Ishikawa (cell line): ENCODE measurements at regions not wholly inside any gene's neighbourhood (a gene's known extent, or its start where the extent isn't known, plus 50 kb on each side); places are given as distances from the start of the nearest gene placed in this dataset.

ENCODE experiments used
- CEBPB ChIP-seq: IDR thresholded peaks from 2 replicates; pipeline ENCODE4 v1.6.1; 2012
- CREB1 ChIP-seq: IDR thresholded peaks from 2 replicates; pipeline ENCODE4 v1.6.1; 2012; ENCODE audit warnings: low read depth
- EGR1 ChIP-seq: IDR thresholded peaks from 2 replicates; pipeline ENCODE4 v1.6.1; 2012
- EP300 ChIP-seq: IDR thresholded peaks from 2 replicates; pipeline ENCODE4 v1.6.1; 2012; ENCODE audit warnings: borderline replicate concordance
- FOXM1 ChIP-seq: IDR thresholded peaks from 2 replicates; pipeline ENCODE4 v1.6.1; 2012; ENCODE audit warnings: low read depth, borderline replicate concordance
- NFIC ChIP-seq: IDR thresholded peaks from 2 replicates; pipeline ENCODE4 v1.6.1; 2012
- RAD21 ChIP-seq: IDR thresholded peaks from 2 replicates; pipeline ENCODE4 v1.6.1; 2012; ENCODE audit warnings: low read depth
- TAF1 ChIP-seq: IDR thresholded peaks from 2 replicates; pipeline ENCODE4 v1.6.1; 2012; ENCODE audit warnings: low read depth, mild to moderate bottlenecking
- TCF12 ChIP-seq: IDR thresholded peaks from 2 replicates; pipeline ENCODE4 v1.6.1; 2012; ENCODE audit warnings: low read depth
- TEAD4 ChIP-seq: IDR thresholded peaks from 2 replicates; pipeline ENCODE4 v1.6.1; 2012
- YY1 ChIP-seq: IDR thresholded peaks from 2 replicates; pipeline ENCODE4 v1.6.1; 2012; ENCODE audit warnings: low read depth
- ZBTB7A ChIP-seq: IDR thresholded peaks from 2 replicates; pipeline ENCODE4 v1.6.1; 2012; ENCODE audit warnings: low read depth
- TF ChIP-seq, protein P1 (sequence below): IDR thresholded peaks from 2 replicates; pipeline ENCODE4 v1.6.1; 2012; ENCODE audit warnings: low read depth, mild to moderate bottlenecking
- TF ChIP-seq, protein P2 (sequence below): IDR thresholded peaks from 2 replicates; pipeline ENCODE4 v1.6.1; 2012
- TF ChIP-seq, protein P3 (sequence below): IDR thresholded peaks from 2 replicates; pipeline ENCODE4 v1.6.1; 2012

DNA sequence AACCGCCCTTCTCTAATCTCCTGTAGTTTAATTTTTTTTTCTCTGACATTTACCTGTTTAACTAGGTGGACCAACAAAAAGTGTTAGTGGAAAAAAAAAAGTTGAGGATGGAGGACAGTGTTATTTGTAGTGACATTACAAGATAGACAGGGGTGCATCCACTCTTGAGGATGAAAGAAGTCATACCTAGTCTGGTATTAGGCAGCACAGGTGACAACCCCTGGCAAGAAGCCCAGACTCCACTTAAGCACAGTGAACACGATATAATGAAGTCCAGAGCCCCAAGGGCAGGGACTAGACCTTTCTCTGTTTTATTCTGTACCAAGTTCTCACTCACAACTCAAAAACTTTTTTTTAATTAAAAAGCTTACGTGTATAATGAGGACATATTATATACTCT lies 268.4 kb downstream of the GPR37 start:
- TF ChIP-seq TEAD4 (no peak), TAF1 (no peak), RAD21 (no peak), CEBPB (no peak), EP300 (no peak), ZBTB7A (no peak), TCF12 (no peak), EGR1 (no peak), NFIC (no peak), CREB1 (no peak), YY1 (no peak), FOXM1 (no peak)
- TF ChIP-seq, protein P1, sequence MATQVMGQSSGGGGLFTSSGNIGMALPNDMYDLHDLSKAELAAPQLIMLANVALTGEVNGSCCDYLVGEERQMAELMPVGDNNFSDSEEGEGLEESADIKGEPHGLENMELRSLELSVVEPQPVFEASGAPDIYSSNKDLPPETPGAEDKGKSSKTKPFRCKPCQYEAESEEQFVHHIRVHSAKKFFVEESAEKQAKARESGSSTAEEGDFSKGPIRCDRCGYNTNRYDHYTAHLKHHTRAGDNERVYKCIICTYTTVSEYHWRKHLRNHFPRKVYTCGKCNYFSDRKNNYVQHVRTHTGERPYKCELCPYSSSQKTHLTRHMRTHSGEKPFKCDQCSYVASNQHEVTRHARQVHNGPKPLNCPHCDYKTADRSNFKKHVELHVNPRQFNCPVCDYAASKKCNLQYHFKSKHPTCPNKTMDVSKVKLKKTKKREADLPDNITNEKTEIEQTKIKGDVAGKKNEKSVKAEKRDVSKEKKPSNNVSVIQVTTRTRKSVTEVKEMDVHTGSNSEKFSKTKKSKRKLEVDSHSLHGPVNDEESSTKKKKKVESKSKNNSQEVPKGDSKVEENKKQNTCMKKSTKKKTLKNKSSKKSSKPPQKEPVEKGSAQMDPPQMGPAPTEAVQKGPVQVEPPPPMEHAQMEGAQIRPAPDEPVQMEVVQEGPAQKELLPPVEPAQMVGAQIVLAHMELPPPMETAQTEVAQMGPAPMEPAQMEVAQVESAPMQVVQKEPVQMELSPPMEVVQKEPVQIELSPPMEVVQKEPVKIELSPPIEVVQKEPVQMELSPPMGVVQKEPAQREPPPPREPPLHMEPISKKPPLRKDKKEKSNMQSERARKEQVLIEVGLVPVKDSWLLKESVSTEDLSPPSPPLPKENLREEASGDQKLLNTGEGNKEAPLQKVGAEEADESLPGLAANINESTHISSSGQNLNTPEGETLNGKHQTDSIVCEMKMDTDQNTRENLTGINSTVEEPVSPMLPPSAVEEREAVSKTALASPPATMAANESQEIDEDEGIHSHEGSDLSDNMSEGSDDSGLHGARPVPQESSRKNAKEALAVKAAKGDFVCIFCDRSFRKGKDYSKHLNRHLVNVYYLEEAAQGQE = no peak
- TF ChIP-seq, protein P2, sequence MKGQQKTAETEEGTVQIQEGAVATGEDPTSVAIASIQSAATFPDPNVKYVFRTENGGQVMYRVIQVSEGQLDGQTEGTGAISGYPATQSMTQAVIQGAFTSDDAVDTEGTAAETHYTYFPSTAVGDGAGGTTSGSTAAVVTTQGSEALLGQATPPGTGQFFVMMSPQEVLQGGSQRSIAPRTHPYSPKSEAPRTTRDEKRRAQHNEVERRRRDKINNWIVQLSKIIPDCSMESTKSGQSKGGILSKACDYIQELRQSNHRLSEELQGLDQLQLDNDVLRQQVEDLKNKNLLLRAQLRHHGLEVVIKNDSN = no peak
- TF ChIP-seq, protein P3, sequence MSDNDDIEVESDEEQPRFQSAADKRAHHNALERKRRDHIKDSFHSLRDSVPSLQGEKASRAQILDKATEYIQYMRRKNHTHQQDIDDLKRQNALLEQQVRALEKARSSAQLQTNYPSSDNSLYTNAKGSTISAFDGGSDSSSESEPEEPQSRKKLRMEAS = no peak

DNA sequence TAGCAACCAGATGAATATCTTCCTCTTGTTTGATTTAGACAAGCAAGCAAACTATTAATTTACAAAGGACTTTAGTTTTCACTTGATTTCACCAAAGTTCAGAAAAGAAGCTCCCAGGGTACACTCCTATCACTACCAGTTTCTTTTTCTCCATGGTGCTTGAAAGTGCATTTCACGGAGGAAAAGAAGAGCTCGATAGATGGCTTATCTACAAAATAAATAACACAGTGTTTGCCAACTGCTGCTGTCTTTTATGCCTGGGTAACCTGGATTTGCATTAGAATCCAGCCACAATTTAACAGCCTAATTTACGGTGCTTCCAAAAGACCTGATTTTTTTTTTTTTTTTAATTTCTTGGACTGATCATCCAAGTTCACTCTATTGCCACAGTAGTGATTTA lies 275.7 kb downstream of the GPR37 start:
- TF ChIP-seq FOXM1 = no peak
- TF ChIP-seq ZBTB7A = no peak
- TF ChIP-seq, protein P1 = no peak
- no peak for TF ChIP-seq EGR1
- no peak for TF ChIP-seq CREB1
- no peak for TF ChIP-seq NFIC
- no peak for TF ChIP-seq EP300
- TF ChIP-seq TEAD4 = no peak

DNA sequence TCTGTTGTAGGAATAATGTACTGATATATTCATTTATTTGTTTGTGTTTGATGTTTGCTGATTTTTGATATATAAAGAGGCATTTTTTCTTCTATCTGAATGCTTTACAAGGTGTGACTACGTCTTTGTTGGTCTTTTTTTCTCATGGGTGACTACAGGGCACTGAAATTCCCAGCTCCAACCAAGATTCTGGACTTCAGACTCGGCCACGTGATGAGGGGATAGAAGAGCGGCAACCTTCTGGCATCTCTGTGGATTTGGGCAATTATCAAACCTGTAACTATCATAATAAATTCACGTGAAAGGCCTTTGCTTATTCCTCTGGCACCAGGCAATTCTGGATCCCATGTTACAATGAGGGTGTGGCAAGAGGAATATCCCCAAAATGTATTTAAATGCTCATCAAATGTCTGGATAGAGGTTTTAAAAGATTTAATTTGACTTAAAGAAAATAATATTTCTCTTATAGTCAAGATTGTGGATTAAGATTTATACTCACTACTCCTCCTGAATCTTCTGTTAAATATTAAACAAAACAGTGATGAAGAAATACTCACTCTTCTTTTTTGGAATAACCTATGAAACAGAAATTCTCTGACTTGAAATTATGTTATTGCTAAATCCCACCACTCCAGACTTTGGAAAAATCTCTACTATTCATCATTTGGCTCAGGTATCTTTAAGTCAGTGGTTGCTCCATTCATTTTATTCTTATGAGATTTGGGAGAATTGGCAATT lies 276.3 kb downstream of the GPR37 start:
- TF ChIP-seq CREB1 = no peak
- no peak for TF ChIP-seq EP300
- no peak for TF ChIP-seq YY1
- no peak for TF ChIP-seq EGR1
- TF ChIP-seq RAD21 = no peak
- no peak for TF ChIP-seq FOXM1
- no peak for TF ChIP-seq CEBPB
- TF ChIP-seq TAF1 = no peak
- TF ChIP-seq NFIC = no peak
- TF ChIP-seq, protein P3 = no peak
- TF ChIP-seq, protein P2 = no peak
- TF ChIP-seq TEAD4 = no peak
- no peak for TF ChIP-seq ZBTB7A

DNA sequence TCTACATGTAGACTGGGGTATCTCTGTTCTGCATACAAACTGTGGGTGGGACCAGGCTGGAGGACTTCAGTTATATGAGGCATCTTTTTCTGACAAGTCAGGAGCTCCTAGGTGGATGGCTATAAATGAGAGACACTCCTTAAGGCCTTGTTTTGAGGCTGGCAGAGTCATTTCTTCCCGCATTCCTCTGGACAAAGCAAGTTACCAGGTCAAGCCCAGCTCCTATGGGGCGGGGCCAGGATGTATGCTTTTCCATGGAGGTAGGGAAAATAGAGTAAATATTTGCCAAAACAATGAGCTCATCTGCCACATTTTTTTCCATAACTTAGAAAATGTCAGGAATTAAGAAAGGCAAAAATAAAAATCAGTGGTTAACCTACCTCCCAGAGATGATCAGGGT lies 283.4 kb downstream of the GPR37 start:
- TF ChIP-seq CREB1 = no peak
- no peak for TF ChIP-seq CEBPB
- TF ChIP-seq TAF1 = no peak
- TF ChIP-seq, protein P2 = no peak
- no peak for TF ChIP-seq ZBTB7A
- no peak for TF ChIP-seq TEAD4
- TF ChIP-seq, protein P1 = no peak
- TF ChIP-seq EP300 = no peak
- no peak for TF ChIP-seq EGR1
